ENCODE measurements at regions not wholly inside any gene's neighbourhood (a gene's known extent, or its start where the extent isn't known, plus 50 kb on each side); places are given as distances from the start of the nearest gene placed in this dataset.

DNA sequence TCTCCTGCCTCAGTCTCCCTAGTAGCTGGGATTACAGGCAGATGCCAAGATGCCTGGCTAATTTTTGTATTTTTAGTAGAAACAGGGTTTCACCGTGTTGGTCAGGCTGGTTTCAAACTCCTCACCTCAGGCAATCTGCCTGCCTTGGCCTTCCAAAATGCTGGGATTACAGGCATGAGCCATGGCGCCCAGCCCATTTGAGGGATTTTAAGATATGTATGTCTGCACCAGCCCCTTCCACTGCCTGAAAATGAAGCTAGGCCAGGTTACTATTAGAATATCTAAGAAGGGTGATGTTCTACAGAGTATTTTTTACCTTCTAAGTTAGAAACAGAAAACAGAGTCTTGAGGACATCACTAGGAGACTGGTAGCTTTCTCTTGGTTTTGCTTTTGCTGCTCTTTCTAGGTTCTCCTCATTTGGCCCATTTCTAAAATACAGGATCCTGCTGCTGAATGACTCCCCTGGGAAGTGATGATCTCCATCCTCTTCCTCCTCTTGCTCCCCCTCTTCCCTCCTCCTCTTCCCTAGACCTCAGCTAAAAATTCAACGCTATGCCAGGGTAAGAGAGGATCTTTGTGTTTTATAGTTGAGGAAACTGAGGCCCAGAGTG, 118.5 kb downstream of the MYCN start:
- no peaks in the 10 kb centered on the region for H3K4me1 ChIP-seq
- no peaks in the 10 kb centered on the region for H3K36me3 ChIP-seq
- no peaks in the 10 kb centered on the region for H3K9me3 ChIP-seq
- no peak overlapping the region for H3K4me3 ChIP-seq
- TF ChIP-seq, protein P1, sequence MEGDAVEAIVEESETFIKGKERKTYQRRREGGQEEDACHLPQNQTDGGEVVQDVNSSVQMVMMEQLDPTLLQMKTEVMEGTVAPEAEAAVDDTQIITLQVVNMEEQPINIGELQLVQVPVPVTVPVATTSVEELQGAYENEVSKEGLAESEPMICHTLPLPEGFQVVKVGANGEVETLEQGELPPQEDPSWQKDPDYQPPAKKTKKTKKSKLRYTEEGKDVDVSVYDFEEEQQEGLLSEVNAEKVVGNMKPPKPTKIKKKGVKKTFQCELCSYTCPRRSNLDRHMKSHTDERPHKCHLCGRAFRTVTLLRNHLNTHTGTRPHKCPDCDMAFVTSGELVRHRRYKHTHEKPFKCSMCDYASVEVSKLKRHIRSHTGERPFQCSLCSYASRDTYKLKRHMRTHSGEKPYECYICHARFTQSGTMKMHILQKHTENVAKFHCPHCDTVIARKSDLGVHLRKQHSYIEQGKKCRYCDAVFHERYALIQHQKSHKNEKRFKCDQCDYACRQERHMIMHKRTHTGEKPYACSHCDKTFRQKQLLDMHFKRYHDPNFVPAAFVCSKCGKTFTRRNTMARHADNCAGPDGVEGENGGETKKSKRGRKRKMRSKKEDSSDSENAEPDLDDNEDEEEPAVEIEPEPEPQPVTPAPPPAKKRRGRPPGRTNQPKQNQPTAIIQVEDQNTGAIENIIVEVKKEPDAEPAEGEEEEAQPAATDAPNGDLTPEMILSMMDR (IDR thresholded peaks at IDR 0.05) = no peak
- TF ChIP-seq POLR2AphosphoS5 (IDR thresholded peaks at IDR 0.05; ENCODE audit: insufficient read depth in 1 of 2, low read depth in 1 of 2) (no peak), POLR2A (IDR thresholded peaks at IDR 0.05) (no peak)
- intact Hi-C loops (cut with DNase I) = no loop called here
- no peak for DNase-seq (ENCODE audit: extremely low spot score in 2 of 2)
- no peaks in the 10 kb centered on the region for H3K27me3 ChIP-seq
- H3K27ac ChIP-seq = no peak overlapping the region

DNA sequence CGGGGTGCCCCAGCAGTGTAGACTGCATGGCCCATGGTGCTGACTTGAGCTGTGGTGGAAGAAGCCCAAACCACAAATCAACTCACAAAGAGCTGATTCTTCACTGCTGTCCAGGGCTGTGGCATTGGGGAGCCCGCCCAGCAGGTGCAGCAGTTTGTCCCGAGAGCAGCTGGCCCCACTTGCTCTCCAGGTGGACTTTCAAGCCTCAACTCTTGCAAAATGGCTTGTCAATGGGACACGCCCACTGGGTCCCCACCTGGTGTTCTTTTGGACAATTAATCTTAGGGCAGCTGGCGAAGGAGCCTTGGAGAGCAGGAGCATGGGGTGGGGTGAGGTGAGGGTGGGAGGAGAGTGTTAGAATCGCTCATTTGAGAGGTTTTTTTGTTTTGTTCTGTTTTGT, 117.9 kb downstream of the MYCN start:
- TF ChIP-seq, protein P1 (IDR thresholded peaks at IDR 0.05) = no peak
- TF ChIP-seq POLR2AphosphoS5 (IDR thresholded peaks at IDR 0.05; ENCODE audit: insufficient read depth in 1 of 2, low read depth in 1 of 2) = no peak
- no peak for TF ChIP-seq POLR2A (IDR thresholded peaks at IDR 0.05)
- no peak for DNase-seq (ENCODE audit: extremely low spot score in 2 of 2)
- no peak overlapping the region for H3K4me3 ChIP-seq
- H3K27ac ChIP-seq = no peak overlapping the region
- H3K36me3 ChIP-seq = no peaks in the 10 kb centered on the region
- H3K27me3 ChIP-seq = no peaks in the 10 kb centered on the region
- H3K9me3 ChIP-seq = no peaks in the 10 kb centered on the region
- H3K4me1 ChIP-seq = no peaks in the 10 kb centered on the region
- intact Hi-C loops (cut with DNase I) = no loop called here

DNA sequence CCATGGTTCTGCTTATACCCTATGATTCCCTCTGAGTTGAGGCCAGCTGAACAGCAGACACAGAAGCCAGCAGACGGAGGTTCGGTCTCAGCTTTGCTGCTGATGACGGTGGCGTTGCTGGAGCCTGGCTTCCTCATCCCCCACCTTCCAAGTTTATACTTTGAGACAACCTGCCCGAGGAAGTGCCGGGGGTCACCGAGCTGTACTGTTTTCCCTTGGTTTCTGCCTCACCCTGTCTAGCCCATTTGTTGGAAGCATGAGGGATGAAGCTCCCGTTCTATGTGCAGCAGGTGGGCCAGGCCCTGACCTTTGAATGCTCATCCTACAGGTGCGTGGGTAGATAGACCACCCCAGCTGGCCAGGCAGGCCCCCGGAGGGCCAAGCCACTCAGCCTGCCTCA, 117.3 kb downstream of the MYCN start:
- Histone ChIP-seq H3K9me3 (no peaks in the 10 kb centered on the region), H3K27ac (no peak overlapping the region), H3K4me1 (no peaks in the 10 kb centered on the region), H3K27me3 (no peaks in the 10 kb centered on the region), H3K36me3 (no peaks in the 10 kb centered on the region), H3K4me3 (no peak overlapping the region)
- intact Hi-C loops (cut with DNase I) = no loop called here
- DNase-seq (ENCODE audit: extremely low spot score in 2 of 2) = no peak
- TF ChIP-seq, protein P1 (IDR thresholded peaks at IDR 0.05) = no peak
- TF ChIP-seq POLR2A (IDR thresholded peaks at IDR 0.05) = no peak
- no peak for TF ChIP-seq POLR2AphosphoS5 (IDR thresholded peaks at IDR 0.05; ENCODE audit: insufficient read depth in 1 of 2, low read depth in 1 of 2)

DNA sequence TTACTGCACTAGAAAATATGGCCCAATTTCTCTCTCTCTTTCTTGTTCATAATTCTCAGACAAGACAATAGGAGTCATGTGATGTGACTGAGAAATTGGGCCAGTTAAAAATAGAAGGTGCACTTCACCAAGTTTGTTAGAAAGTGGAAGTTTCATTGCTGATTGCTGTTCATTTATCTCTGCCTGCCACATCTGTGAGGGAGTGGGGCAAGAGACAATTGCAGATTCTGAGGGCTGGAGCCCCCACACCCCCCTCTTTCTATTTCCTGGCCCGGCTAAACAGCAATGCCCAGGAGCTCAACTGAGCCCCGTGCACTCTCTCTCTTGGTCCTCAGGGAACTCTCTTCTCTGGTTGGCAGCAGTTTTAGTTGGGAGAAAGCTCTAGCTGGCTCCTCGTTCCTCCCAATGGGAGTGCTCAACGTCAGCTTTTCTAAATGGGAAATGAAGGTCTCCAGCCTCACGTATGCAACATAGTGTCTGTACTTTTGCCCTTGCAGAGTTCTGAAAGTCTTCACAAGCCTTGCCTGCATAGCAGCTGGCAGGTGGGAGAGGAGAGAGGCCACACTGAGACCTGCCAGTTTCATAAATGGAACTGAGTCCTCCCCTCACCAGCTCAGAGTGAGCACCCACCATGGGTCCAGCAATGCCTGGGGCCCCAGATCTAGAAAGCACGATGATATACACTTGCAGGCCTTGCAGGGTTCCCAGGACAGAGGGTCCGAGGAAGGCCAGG, 115.7 kb downstream of the MYCN start:
- no peaks in the 10 kb centered on the region for H3K27me3 ChIP-seq
- intact Hi-C loops (cut with DNase I) = no loop called here
- no peaks in the 10 kb centered on the region for H3K4me1 ChIP-seq

More for the DNA sequence above, 115.7 kb downstream of the MYCN start:
- Histone ChIP-seq H3K9me3 (no peaks in the 10 kb centered on the region), H3K27ac (no peak overlapping the region), H3K36me3 (no peaks in the 10 kb centered on the region), H3K4me3 (no peak overlapping the region)
- DNase-seq (ENCODE audit: extremely low spot score in 2 of 2) = no peak
- TF ChIP-seq, protein P1 (IDR thresholded peaks at IDR 0.05) = no peak
- TF ChIP-seq POLR2A (IDR thresholded peaks at IDR 0.05) = no peak
- no peak for TF ChIP-seq POLR2AphosphoS5 (IDR thresholded peaks at IDR 0.05; ENCODE audit: insufficient read depth in 1 of 2, low read depth in 1 of 2)
